Cardiac muscle cell (in vitro differentiated cells and primary cell): ENCODE measurements at regions not wholly inside any gene's neighbourhood (a gene's known extent, or its start where the extent isn't known, plus 50 kb on each side); places are given as distances from the start of the nearest gene placed in this dataset.

Experiments used
- DNase-seq, 2 donors: peaks; one replicate each; pipeline versions ENCODE4 v3.0.0 to v3.0.0-alpha.2; 2010 to 2017; ENCODE audit warnings: low read depth in 1 of 2, low spot score in 1 of 2
- H3K27ac ChIP-seq: fragments of 200-600 bp; sonication (generic); 2 replicates; pipeline ENCODE4 v1.5.1; 2016
- H3K27me3 ChIP-seq: fragments of 200-600 bp; sonication (generic); 2 replicates; pipeline ENCODE4 v1.6.0; 2016; ENCODE audit warnings: control low read depth
- H3K36me3 ChIP-seq: fragments of 200-600 bp; sonication (generic); 2 replicates; pipeline ENCODE4 v1.5.1; 2016; ENCODE audit warnings: control low read depth
- H3K4me1 ChIP-seq: fragments of 200-600 bp; sonication (generic); 2 replicates; pipeline ENCODE4 v1.8.1; 2017; ENCODE audit warnings: low read depth, mild to moderate bottlenecking, mixed run types
- H3K4me3 ChIP-seq: fragments of 200-600 bp; sonication (generic); 2 replicates; pipeline ENCODE4 v1.5.1; 2016; ENCODE audit warnings: mild to moderate bottlenecking
- H3K9me3 ChIP-seq: fragments of 200-600 bp; sonication (generic); 2 replicates; pipeline ENCODE4 v1.5.1; 2017; ENCODE audit warnings: low read depth, mild to moderate bottlenecking, control low read depth
- TF ChIP-seq, protein P1 (sequence below): IDR thresholded peaks from 2 replicates; pipeline ENCODE4 v1.5.1; 2012; ENCODE audit warnings: low read depth, mild to moderate bottlenecking, low read length

DNA sequence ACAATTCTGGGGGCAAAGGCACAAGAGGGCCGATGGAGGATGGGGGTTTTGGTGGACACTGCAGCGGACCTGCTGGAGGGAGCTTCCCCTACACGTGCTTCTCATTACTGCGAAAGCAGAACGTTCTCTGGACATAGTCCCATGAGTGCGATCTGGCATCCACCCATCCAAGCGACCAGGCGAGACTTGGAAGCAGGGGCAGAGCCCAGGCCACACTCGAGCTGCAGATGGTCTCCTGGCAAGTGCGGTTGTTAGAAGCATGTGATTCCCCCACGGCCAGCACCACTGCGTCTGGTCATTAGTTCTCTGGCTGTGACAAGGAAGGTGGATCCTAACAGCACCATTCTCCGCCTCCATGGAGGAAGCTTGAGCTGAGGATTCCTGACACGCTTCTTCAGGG, 118.4 kb upstream of the TCERG1L start:
- peaks cover 5% of the 10 kb centered on the region for H3K27me3 ChIP-seq

DNA sequence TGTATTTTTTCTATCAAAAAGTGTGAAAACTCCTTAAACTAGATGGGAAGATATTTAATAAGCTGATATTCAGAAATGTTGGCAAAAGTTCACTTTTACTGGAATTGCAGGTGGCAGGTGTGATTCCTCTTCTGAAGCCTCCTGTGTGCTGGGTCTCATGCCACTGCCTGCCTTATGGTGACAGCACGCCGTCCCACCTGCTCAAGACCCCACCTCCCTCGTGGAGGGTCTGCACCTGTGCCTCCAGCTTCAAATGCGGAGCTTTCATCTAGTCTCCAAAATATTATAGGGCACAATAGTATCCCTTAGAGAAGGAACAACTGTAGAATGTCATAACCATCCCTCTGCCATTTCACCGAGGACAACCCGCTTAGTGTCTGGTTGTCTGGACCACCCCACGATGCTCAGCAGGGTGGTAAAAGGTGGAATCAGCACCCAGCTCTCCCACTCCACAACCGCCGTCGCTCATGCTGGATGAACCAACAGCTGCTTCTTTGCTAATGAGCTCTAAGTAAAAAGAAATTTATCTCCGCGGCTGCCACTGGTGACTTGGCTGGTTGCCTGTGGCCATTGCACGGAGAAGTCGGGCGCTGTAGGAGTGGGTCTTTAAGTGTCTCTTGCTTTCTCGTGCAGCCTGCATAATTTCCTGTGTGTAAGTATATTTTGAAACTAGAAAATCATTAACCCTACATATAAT, 119.3 kb upstream of the TCERG1L start:
- H3K27me3 ChIP-seq = peaks cover 5% of the 10 kb centered on the region
- no peak overlapping the region for H3K4me3 ChIP-seq
- no peaks in the 10 kb centered on the region for H3K36me3 ChIP-seq
- TF ChIP-seq, protein P1, sequence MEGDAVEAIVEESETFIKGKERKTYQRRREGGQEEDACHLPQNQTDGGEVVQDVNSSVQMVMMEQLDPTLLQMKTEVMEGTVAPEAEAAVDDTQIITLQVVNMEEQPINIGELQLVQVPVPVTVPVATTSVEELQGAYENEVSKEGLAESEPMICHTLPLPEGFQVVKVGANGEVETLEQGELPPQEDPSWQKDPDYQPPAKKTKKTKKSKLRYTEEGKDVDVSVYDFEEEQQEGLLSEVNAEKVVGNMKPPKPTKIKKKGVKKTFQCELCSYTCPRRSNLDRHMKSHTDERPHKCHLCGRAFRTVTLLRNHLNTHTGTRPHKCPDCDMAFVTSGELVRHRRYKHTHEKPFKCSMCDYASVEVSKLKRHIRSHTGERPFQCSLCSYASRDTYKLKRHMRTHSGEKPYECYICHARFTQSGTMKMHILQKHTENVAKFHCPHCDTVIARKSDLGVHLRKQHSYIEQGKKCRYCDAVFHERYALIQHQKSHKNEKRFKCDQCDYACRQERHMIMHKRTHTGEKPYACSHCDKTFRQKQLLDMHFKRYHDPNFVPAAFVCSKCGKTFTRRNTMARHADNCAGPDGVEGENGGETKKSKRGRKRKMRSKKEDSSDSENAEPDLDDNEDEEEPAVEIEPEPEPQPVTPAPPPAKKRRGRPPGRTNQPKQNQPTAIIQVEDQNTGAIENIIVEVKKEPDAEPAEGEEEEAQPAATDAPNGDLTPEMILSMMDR = no peak
- no peak for DNase-seq
- no peaks in the 10 kb centered on the region for H3K4me1 ChIP-seq
- no peak overlapping the region for H3K27ac ChIP-seq
- H3K9me3 ChIP-seq = no peaks in the 10 kb centered on the region

More for the DNA sequence above, 118.4 kb upstream of the TCERG1L start:
- H3K9me3 ChIP-seq = no peaks in the 10 kb centered on the region
- DNase-seq = no peak
- H3K4me3 ChIP-seq = no peak overlapping the region
- H3K36me3 ChIP-seq = no peaks in the 10 kb centered on the region
- TF ChIP-seq, protein P1 = no peak
- H3K4me1 ChIP-seq = no peaks in the 10 kb centered on the region
- H3K27ac ChIP-seq = no peak overlapping the region

DNA sequence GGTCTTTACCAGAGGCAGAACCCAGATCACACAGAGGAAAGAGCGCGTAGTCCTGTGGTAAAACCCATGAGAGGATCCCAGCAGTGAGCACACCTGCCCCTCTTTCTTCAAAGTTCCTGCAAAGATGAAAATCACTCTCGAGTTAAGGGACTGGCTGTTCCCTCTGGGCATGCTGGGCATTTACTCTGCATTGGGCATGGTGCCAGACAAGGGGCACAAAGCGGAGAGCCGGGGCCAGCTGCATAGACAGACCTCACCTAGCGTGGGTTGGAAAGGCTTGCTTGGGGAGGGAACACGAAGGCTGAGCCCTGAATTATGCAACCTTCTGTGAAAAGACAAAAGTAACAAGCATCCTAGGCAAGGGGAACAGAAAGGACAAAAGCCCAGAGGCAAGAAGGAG, 120.0 kb upstream of the TCERG1L start:
- no peaks in the 10 kb centered on the region for H3K36me3 ChIP-seq
- DNase-seq = no peak
- no peaks in the 10 kb centered on the region for H3K9me3 ChIP-seq
- H3K4me3 ChIP-seq = no peak overlapping the region
- TF ChIP-seq, protein P1 = no peak
- peaks cover 5% of the 10 kb centered on the region for H3K27me3 ChIP-seq
- no peak overlapping the region for H3K27ac ChIP-seq
- no peaks in the 10 kb centered on the region for H3K4me1 ChIP-seq

- DNase-seq = no peak
- Histone ChIP-seq H3K4me3 (no peak overlapping the region), H3K27ac (no peak overlapping the region), H3K27me3 (peaks cover 5% of the 10 kb centered on the region), H3K9me3 (no peaks in the 10 kb centered on the region), H3K36me3 (no peaks in the 10 kb centered on the region), H3K4me1 (no peaks in the 10 kb centered on the region)
- TF ChIP-seq, protein P1 = no peak
These were observed 120.6 kb upstream of the TCERG1L start for GRCh38 chr10:131431978-131432690.

GRCh38 chr10:131433568-131433967, 122.0 kb upstream of the TCERG1L start:
- Histone ChIP-seq H3K4me1 (no peaks in the 10 kb centered on the region), H3K27ac (no peak overlapping the region), H3K4me3 (no peak overlapping the region), H3K27me3 (peaks cover 11% of the 10 kb centered on the region), H3K36me3 (no peaks in the 10 kb centered on the region), H3K9me3 (no peaks in the 10 kb centered on the region)
- TF ChIP-seq, protein P1 = no peak
- no peak for DNase-seq
